ENCODE measurements at regions not wholly inside any gene's neighbourhood (a gene's known extent, or its start where the extent isn't known, plus 50 kb on each side); places are given as distances from the start of the nearest gene placed in this dataset.

GRCh38 chr3:8239095-8239494 is 262.5 kb upstream of the LMCD1 start:
- no peaks in the 10 kb centered on the region for H3K9me3 ChIP-seq (ENCODE audit: control insufficient read depth in 2 of 2, low read length in 2 of 2)
- Mint-ChIP-seq H3K9me3 (peaks cover 0 to 6% (median 0%) of the 10 kb centered on the region in 7 donors), H3K4me1 (no peaks in the 10 kb centered on the region), H3K27me3 (peaks cover 9% of the 10 kb centered on the region), H3K27ac (no peak overlapping the region), H3K36me3 (no peaks in the 10 kb centered on the region), H3K4me3 (no peak overlapping the region)
- ATAC-seq (ENCODE audit: low read depth in 2 of 2) (no peak), DNase-seq (no peak)
- H3K36me3 ChIP-seq (ENCODE audit: control insufficient read depth, insufficient read depth, low read length), result no peaks in the 10 kb centered on the region
- H3K27ac ChIP-seq (ENCODE audit: insufficient read depth, low read length, poor library complexity, severe bottlenecking), result no peak overlapping the region
- H3K27me3 ChIP-seq (ENCODE audit: control insufficient read depth, insufficient read depth, low read length), result peaks cover 2% of the 10 kb centered on the region
- H3K4me1 ChIP-seq (ENCODE audit: control insufficient read depth, insufficient read depth, low read length, poor library complexity, severe bottlenecking), result no peaks in the 10 kb centered on the region
- no peak overlapping the region for H3K4me3 ChIP-seq (ENCODE audit: low read depth, low read length)

- H3K27me3 ChIP-seq (ENCODE audit: control insufficient read depth, insufficient read depth, low read length), result peaks cover 2% of the 10 kb centered on the region
- H3K9me3 ChIP-seq (ENCODE audit: control insufficient read depth in 2 of 2, low read length in 2 of 2), result no peaks in the 10 kb centered on the region
- no peak overlapping the region for H3K4me3 ChIP-seq (ENCODE audit: low read depth, low read length)
- H3K27ac Mint-ChIP-seq, result no peak overlapping the region
- H3K27ac ChIP-seq (ENCODE audit: insufficient read depth, low read length, poor library complexity, severe bottlenecking), result no peak overlapping the region
- H3K4me1 Mint-ChIP-seq, result no peaks in the 10 kb centered on the region
- no peaks in the 10 kb centered on the region for H3K36me3 Mint-ChIP-seq
- H3K9me3 Mint-ChIP-seq, result peaks cover 0 to 6% (median 0%) of the 10 kb centered on the region in 7 donors
- peak; percentile 1 to 60 (median 12) for DNase-seq
- no peak overlapping the region for H3K4me3 Mint-ChIP-seq
- peak; percentile 40 to 42 for ATAC-seq (ENCODE audit: low read depth in 2 of 2)
- H3K27me3 Mint-ChIP-seq, result peaks cover 9% of the 10 kb centered on the region
- H3K36me3 ChIP-seq (ENCODE audit: control insufficient read depth, insufficient read depth, low read length), result no peaks in the 10 kb centered on the region
- H3K4me1 ChIP-seq (ENCODE audit: control insufficient read depth, insufficient read depth, low read length, poor library complexity, severe bottlenecking), result no peaks in the 10 kb centered on the region
These were observed 261.6 kb upstream of the LMCD1 start for GRCh38 chr3:8239718-8240695.

- Mint-ChIP-seq H3K4me1 (no peaks in the 10 kb centered on the region), H3K9me3 (peaks cover 0 to 7% (median 1%) of the 10 kb centered on the region in 7 donors), H3K36me3 (no peaks in the 10 kb centered on the region), H3K27ac (no peak overlapping the region), H3K27me3 (peaks cover 8% of the 10 kb centered on the region), H3K4me3 (no peak overlapping the region)
- Histone ChIP-seq H3K9me3 (ENCODE audit: control insufficient read depth in 2 of 2, low read length in 2 of 2) (no peaks in the 10 kb centered on the region), H3K27me3 (ENCODE audit: control insufficient read depth, insufficient read depth, low read length) (peaks cover 2% of the 10 kb centered on the region), H3K27ac (ENCODE audit: insufficient read depth, low read length, poor library complexity, severe bottlenecking) (no peak overlapping the region), H3K4me1 (ENCODE audit: control insufficient read depth, insufficient read depth, low read length, poor library complexity, severe bottlenecking) (no peaks in the 10 kb centered on the region), H3K4me3 (ENCODE audit: low read depth, low read length) (no peak overlapping the region), H3K36me3 (ENCODE audit: control insufficient read depth, insufficient read depth, low read length) (no peaks in the 10 kb centered on the region)
- ATAC-seq (ENCODE audit: low read depth in 2 of 2) (no peak), DNase-seq (no peak)
These were observed 255.6 kb upstream of the LMCD1 start for GRCh38 chr3:8246070-8246469.

GRCh38 chr3:8253201-8253600 is 248.4 kb upstream of the LMCD1 start:
- Mint-ChIP-seq H3K27me3 (no peaks in the 10 kb centered on the region), H3K4me3 (no peak overlapping the region), H3K4me1 (no peaks in the 10 kb centered on the region), H3K9me3 (peaks cover 0 to 6% (median 3%) of the 10 kb centered on the region in 7 donors), H3K27ac (no peak overlapping the region), H3K36me3 (no peaks in the 10 kb centered on the region)
- Histone ChIP-seq H3K9me3 (ENCODE audit: control insufficient read depth in 2 of 2, low read length in 2 of 2) (no peaks in the 10 kb centered on the region), H3K36me3 (ENCODE audit: control insufficient read depth, insufficient read depth, low read length) (no peaks in the 10 kb centered on the region), H3K27me3 (ENCODE audit: control insufficient read depth, insufficient read depth, low read length) (no peaks in the 10 kb centered on the region), H3K4me1 (ENCODE audit: control insufficient read depth, insufficient read depth, low read length, poor library complexity, severe bottlenecking) (no peaks in the 10 kb centered on the region), H3K4me3 (ENCODE audit: low read depth, low read length) (no peak overlapping the region), H3K27ac (ENCODE audit: insufficient read depth, low read length, poor library complexity, severe bottlenecking) (no peak overlapping the region)
- ATAC-seq (ENCODE audit: low read depth in 2 of 2), result no peak
- no peak for DNase-seq

GRCh38 chr3:8254489-8254888 is 247.1 kb upstream of the LMCD1 start:
- no peak overlapping the region for H3K27ac Mint-ChIP-seq
- no peak for DNase-seq

GRCh38 chr3:8255725-8256124 is 245.9 kb upstream of the LMCD1 start:
- Histone ChIP-seq H3K9me3 (ENCODE audit: control insufficient read depth in 2 of 2, low read length in 2 of 2) (no peaks in the 10 kb centered on the region), H3K4me3 (ENCODE audit: low read depth, low read length) (no peak overlapping the region), H3K4me1 (ENCODE audit: control insufficient read depth, insufficient read depth, low read length, poor library complexity, severe bottlenecking) (no peaks in the 10 kb centered on the region), H3K27ac (ENCODE audit: insufficient read depth, low read length, poor library complexity, severe bottlenecking) (no peak overlapping the region), H3K27me3 (ENCODE audit: control insufficient read depth, insufficient read depth, low read length) (no peaks in the 10 kb centered on the region), H3K36me3 (ENCODE audit: control insufficient read depth, insufficient read depth, low read length) (no peaks in the 10 kb centered on the region)
- Mint-ChIP-seq H3K27ac (no peak overlapping the region), H3K4me3 (no peak overlapping the region), H3K4me1 (no peaks in the 10 kb centered on the region), H3K27me3 (no peaks in the 10 kb centered on the region), H3K36me3 (no peaks in the 10 kb centered on the region), H3K9me3 (peaks cover 0 to 4% (median 3%) of the 10 kb centered on the region in 7 donors)
- DNase-seq, result no peak
- ATAC-seq (ENCODE audit: low read depth in 2 of 2), result no peak

More at GRCh38 chr3:8254489-8254888, 247.1 kb upstream of the LMCD1 start:
- Mint-ChIP-seq H3K9me3 (peaks cover 0 to 6% (median 3%) of the 10 kb centered on the region in 7 donors), H3K36me3 (no peaks in the 10 kb centered on the region), H3K27me3 (no peaks in the 10 kb centered on the region), H3K4me3 (no peak overlapping the region), H3K4me1 (no peaks in the 10 kb centered on the region)
- Histone ChIP-seq H3K9me3 (ENCODE audit: control insufficient read depth in 2 of 2, low read length in 2 of 2) (no peaks in the 10 kb centered on the region), H3K4me1 (ENCODE audit: control insufficient read depth, insufficient read depth, low read length, poor library complexity, severe bottlenecking) (no peaks in the 10 kb centered on the region), H3K4me3 (ENCODE audit: low read depth, low read length) (no peak overlapping the region), H3K36me3 (ENCODE audit: control insufficient read depth, insufficient read depth, low read length) (no peaks in the 10 kb centered on the region), H3K27me3 (ENCODE audit: control insufficient read depth, insufficient read depth, low read length) (no peaks in the 10 kb centered on the region), H3K27ac (ENCODE audit: insufficient read depth, low read length, poor library complexity, severe bottlenecking) (no peak overlapping the region)
- no peak for ATAC-seq (ENCODE audit: low read depth in 2 of 2)

- Mint-ChIP-seq H3K27me3 (no peaks in the 10 kb centered on the region), H3K9me3 (peaks cover 1 to 6% (median 3%) of the 10 kb centered on the region in 7 donors), H3K36me3 (no peaks in the 10 kb centered on the region), H3K4me1 (no peaks in the 10 kb centered on the region), H3K27ac (no peak overlapping the region), H3K4me3 (no peak overlapping the region)
- Histone ChIP-seq H3K4me1 (ENCODE audit: control insufficient read depth, insufficient read depth, low read length, poor library complexity, severe bottlenecking) (no peaks in the 10 kb centered on the region), H3K27ac (ENCODE audit: insufficient read depth, low read length, poor library complexity, severe bottlenecking) (no peak overlapping the region), H3K4me3 (ENCODE audit: low read depth, low read length) (no peak overlapping the region), H3K27me3 (ENCODE audit: control insufficient read depth, insufficient read depth, low read length) (no peaks in the 10 kb centered on the region), H3K9me3 (ENCODE audit: control insufficient read depth in 2 of 2, low read length in 2 of 2) (no peaks in the 10 kb centered on the region), H3K36me3 (ENCODE audit: control insufficient read depth, insufficient read depth, low read length) (no peaks in the 10 kb centered on the region)
- no peak for ATAC-seq (ENCODE audit: low read depth in 2 of 2)
- no peak for DNase-seq
These were observed 245.1 kb upstream of the LMCD1 start for GRCh38 chr3:8256441-8257071.
